Panc1 (cell line): ENCODE measurements at regions not wholly inside any gene's neighbourhood (a gene's known extent, or its start where the extent isn't known, plus 50 kb on each side); places are given as distances from the start of the nearest gene placed in this dataset.

Experiments used
- ATAC-seq: fragments of 200-7000 bp; cut with Tn5 transposase; 2 replicates; pipeline ENCODE4 v1.9.1; 2020; ENCODE audit warnings: mild to moderate bottlenecking, moderate library complexity
- BruUV-seq: library from RNA; stranded (reverse); fragments of 400-500 nt; replicated peaks from 2 replicates; lab custom pipeline; 2021; lab: Mats Ljungman, UMichigan
- CTCF ChIA-PET: fragments of 300-600 bp; sonication (Branson Sonifier 250); formaldehyde crosslinking; loops from one replicate; lab custom pipeline; 2022; ENCODE audit warnings: antibody characterized with exemption; lab: Charles Lee
- POLR2A ChIA-PET: fragments of 300-600 bp; sonication (Branson Sonifier 250); formaldehyde crosslinking; loops from one replicate; lab custom pipeline; 2022; ENCODE audit warnings: antibody characterized with exemption; lab: Charles Lee
- DNase-seq: peaks from one replicate; pipeline ENCODE4 v3.0.0-alpha.2; 2010; ENCODE audit warnings: low read depth, low spot score
- H3K27ac ChIP-seq: 2 replicates; pipeline ENCODE4 v1.5.1; 2011; ENCODE audit warnings: mild to moderate bottlenecking, low read length, inconsistent platforms
- H3K27me3 ChIP-seq: fragments of 200-500 bp; sonication (Bioruptor generic); 2 replicates; pipeline ENCODE4 v1.6.0; 2014; ENCODE audit warnings: low read length, inconsistent platforms; ENCODE audit not compliant: control insufficient read depth, insufficient read depth
- H3K36me3 ChIP-seq: fragments of 200-500 bp; sonication (Bioruptor generic); 2 replicates; pipeline ENCODE4 v1.5.1; 2014; ENCODE audit warnings: inconsistent platforms, mild to moderate bottlenecking, low read length, moderate library complexity; ENCODE audit not compliant: control insufficient read depth, insufficient read depth
- H3K4me1 ChIP-seq: 2 replicates; pipeline ENCODE4 v1.5.1; 2011; ENCODE audit warnings: inconsistent platforms, mild to moderate bottlenecking, low read length, moderate library complexity; ENCODE audit not compliant: control insufficient read depth, insufficient read depth
- H3K4me3 ChIP-seq, 2 experiments: 2 replicates each; pipeline ENCODE4 v1.5.1; 2011 to 2012; ENCODE audit warnings: low read depth in 2 of 2, low read length in 2 of 2, mild to moderate bottlenecking in 2 of 2, inconsistent platforms in 1 of 2, moderate library complexity in 1 of 2
- H3K9me3 ChIP-seq: fragments of 200-500 bp; sonication (Bioruptor generic); 2 replicates; pipeline ENCODE4 v1.5.1; 2014; ENCODE audit warnings: low read depth, mild to moderate bottlenecking, inconsistent platforms, low read length, moderate library complexity; ENCODE audit not compliant: control insufficient read depth, insufficient read depth
- CTCF ChIP-seq: fragments of 450-650 bp; IDR thresholded peaks from 2 replicates; pipeline ENCODE4 v1.5.1; 2017; ENCODE audit warnings: mild to moderate bottlenecking
- POLR2AphosphoS5 ChIP-seq: IDR thresholded peaks from 2 replicates; pipeline ENCODE4 v1.6.1; 2012; ENCODE audit warnings: mild to moderate bottlenecking, low read depth, low read length, moderate library complexity
- SIN3A ChIP-seq: IDR thresholded peaks from 2 replicates; pipeline ENCODE4 v1.6.1; 2012; ENCODE audit warnings: low read depth, mild to moderate bottlenecking, low read length, moderate library complexity, borderline replicate concordance; ENCODE audit not compliant: insufficient read depth
- TCF7L2 ChIP-seq: IDR thresholded peaks from 2 replicates; pipeline ENCODE4 v1.6.1; 2011; ENCODE audit warnings: mild to moderate bottlenecking, low read depth, low read length, inconsistent platforms
- in situ Hi-C: cut with HindIII; loops from 2 replicates; pipeline ENCODE4 v1.10.0; 2016; ENCODE audit warnings: low sequenced_read_pairs, low pct_unique_long_range_greater_than_20kb
- intact Hi-C: fragments of 100-400 bp; cut with micrococcal nuclease; formaldehyde crosslinking; loops from one replicate; pipeline ENCODE4 v1.10.0; 2022; ENCODE audit not compliant: unreplicated experiment
- TF ChIP-seq, protein P1 (sequence below), 2 experiments: IDR thresholded peaks; 2 replicates each; pipeline ENCODE4 v1.6.1; 2011 to 2012; ENCODE audit warnings: low read depth in 2 of 2, control low read depth in 1 of 2, low read length in 1 of 2, mild to moderate bottlenecking in 1 of 2, moderate library complexity in 1 of 2; ENCODE audit not compliant: insufficient read depth in 1 of 2

DNA sequence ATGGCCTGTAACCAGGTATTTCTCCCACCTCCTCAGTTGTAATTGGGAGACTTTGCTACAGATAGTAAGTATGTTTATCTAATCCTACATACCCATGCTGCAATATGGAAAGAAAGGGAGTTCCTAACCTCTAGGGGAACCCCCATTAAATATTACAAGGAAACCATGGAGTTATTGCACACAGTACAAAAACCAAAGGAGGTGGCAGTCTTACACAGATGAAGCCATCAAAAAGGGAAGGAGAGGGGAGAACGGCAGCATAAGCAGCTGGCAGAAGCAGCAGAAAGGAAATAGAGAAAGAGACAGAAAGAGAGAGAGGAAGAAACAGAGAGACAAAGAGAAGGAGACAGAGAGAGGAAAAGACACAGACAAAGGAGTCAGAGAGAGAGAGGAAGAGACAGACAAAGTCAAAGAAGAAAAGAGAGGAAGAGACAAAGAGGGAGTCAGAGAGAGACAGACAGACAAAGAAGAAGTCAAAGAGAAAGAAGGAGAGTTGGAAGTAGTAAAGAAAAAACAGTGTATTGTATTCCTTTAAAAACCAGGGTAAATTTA lies 142.9 kb downstream of the FASLG start:
- BruUV-seq: no TSS peak
- CTCF ChIA-PET: no interaction called here
- no peaks in the 10 kb centered on the region for H3K9me3 ChIP-seq

DNA sequence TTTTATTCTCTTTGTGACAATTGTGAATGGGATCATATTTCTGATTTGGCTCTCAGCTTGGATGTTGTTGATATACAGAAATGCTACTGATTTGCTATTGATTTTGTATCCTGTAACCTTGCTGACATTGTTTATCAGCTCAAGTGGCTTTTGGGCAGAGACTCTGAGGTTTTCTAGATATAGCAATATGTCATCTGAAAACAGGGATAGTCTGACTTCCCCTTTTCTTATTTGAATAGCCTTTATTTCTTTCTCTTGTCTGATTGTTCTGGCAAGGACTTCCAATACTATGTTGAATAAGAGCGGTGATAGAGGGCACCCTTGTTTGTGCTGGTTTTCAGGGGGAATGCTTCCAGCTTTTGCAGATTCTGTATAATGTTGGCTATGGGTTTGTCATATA lies 150.8 kb downstream of the FASLG start:
- Histone ChIP-seq H3K27ac (no peak overlapping the region), H3K36me3 (no peaks in the 10 kb centered on the region), H3K4me3 (no peak overlapping the region), H3K9me3 (no peaks in the 10 kb centered on the region), H3K27me3 (no peaks in the 10 kb centered on the region), H3K4me1 (no peaks in the 10 kb centered on the region)
- DNase-seq: no peak
- in situ Hi-C loops (no loop called here), intact Hi-C loops (no loop called here)
- TF ChIP-seq CTCF: no peak
- no peak for TF ChIP-seq POLR2AphosphoS5
- TF ChIP-seq, protein P1, sequence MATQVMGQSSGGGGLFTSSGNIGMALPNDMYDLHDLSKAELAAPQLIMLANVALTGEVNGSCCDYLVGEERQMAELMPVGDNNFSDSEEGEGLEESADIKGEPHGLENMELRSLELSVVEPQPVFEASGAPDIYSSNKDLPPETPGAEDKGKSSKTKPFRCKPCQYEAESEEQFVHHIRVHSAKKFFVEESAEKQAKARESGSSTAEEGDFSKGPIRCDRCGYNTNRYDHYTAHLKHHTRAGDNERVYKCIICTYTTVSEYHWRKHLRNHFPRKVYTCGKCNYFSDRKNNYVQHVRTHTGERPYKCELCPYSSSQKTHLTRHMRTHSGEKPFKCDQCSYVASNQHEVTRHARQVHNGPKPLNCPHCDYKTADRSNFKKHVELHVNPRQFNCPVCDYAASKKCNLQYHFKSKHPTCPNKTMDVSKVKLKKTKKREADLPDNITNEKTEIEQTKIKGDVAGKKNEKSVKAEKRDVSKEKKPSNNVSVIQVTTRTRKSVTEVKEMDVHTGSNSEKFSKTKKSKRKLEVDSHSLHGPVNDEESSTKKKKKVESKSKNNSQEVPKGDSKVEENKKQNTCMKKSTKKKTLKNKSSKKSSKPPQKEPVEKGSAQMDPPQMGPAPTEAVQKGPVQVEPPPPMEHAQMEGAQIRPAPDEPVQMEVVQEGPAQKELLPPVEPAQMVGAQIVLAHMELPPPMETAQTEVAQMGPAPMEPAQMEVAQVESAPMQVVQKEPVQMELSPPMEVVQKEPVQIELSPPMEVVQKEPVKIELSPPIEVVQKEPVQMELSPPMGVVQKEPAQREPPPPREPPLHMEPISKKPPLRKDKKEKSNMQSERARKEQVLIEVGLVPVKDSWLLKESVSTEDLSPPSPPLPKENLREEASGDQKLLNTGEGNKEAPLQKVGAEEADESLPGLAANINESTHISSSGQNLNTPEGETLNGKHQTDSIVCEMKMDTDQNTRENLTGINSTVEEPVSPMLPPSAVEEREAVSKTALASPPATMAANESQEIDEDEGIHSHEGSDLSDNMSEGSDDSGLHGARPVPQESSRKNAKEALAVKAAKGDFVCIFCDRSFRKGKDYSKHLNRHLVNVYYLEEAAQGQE (IDR thresholded peaks at IDR 0.05; ENCODE audit: insufficient read depth in 1 of 2, low read depth in 2 of 2, low read length in 1 of 2): no peak
- no peak for TF ChIP-seq SIN3A
- TF ChIP-seq TCF7L2: no peak
- no TSS peak for BruUV-seq
- POLR2A ChIA-PET: no interaction called here
- no peak for ATAC-seq
- CTCF ChIA-PET: no interaction called here

More for the DNA sequence above, 142.9 kb downstream of the FASLG start:
- Histone ChIP-seq H3K4me3 (no peak overlapping the region), H3K4me1 (no peaks in the 10 kb centered on the region), H3K27me3 (no peaks in the 10 kb centered on the region), H3K36me3 (no peaks in the 10 kb centered on the region), H3K27ac (no peak overlapping the region)
- TF ChIP-seq SIN3A (no peak), POLR2AphosphoS5 (no peak), CTCF (no peak), TCF7L2 (no peak)
- TF ChIP-seq, protein P1 (IDR thresholded peaks at IDR 0.05; ENCODE audit: insufficient read depth in 1 of 2, low read depth in 2 of 2, low read length in 1 of 2): no peak
- intact Hi-C loops (no loop called here), in situ Hi-C loops (no loop called here)
- ATAC-seq: no peak
- DNase-seq: no peak
- POLR2A ChIA-PET: no interaction called here
